B cell (primary cell): ENCODE measurements at regions not wholly inside any gene's neighbourhood (a gene's known extent, or its start where the extent isn't known, plus 50 kb on each side); places are given as distances from the start of the nearest gene placed in this dataset.

Experiments
- ATAC-seq: fragments of 200-7000 bp; cut with Tn5 transposase; one replicate; pipeline ENCODE4 v1.10.0; 2021; ENCODE audit warnings: low read depth, mild to moderate bottlenecking, moderate number of reproducible peaks, moderate library complexity
- CTCF ChIA-PET: fragments of 350-600 bp; sonication (Branson Sonifier 250); formaldehyde crosslinking; loops from one replicate; lab custom pipeline; 2021; ENCODE audit warnings: antibody characterized with exemption, inconsistent platforms; lab: Charles Lee
- POLR2A ChIA-PET: fragments of 350-600 bp; sonication (Branson Sonifier 250); formaldehyde crosslinking; loops from one replicate; lab custom pipeline; 2021; ENCODE audit warnings: antibody characterized with exemption; lab: Charles Lee
- DNase-seq: peaks from one replicate; pipeline ENCODE4 v3.0.0; 2013
- H2AFZ ChIP-seq: 2 replicates; pipeline ENCODE4 v1.6.1; 2012; ENCODE audit warnings: mild to moderate bottlenecking, low read depth, low read length; ENCODE audit not compliant: insufficient read depth, poor library complexity, severe bottlenecking
- H3K27ac ChIP-seq, 2 donors: 1 replicate in 1 of 2; 2 replicates in 1 of 2; pipeline ENCODE4 v1.5.1; 2012 to 2013; ENCODE audit warnings: low read length in 2 of 2, mild to moderate bottlenecking in 2 of 2, moderate library complexity in 1 of 2
- H3K27me3 ChIP-seq, 4 experiments: fragments of 200-600 bp in 1 of 4; sonication (generic) in 1 of 4; replicated peaks in 1 of 4; 1 replicate in 2 of 4; 2 replicates in 2 of 4; pipeline versions ENCODE4 v1.6.1 to v1.7.0; 2013 to 2016; ENCODE audit warnings: low read length in 3 of 4, mild to moderate bottlenecking in 2 of 4, mixed read lengths in 1 of 4, moderate library complexity in 1 of 4; ENCODE audit not compliant: insufficient read depth in 4 of 4, control insufficient read depth in 3 of 4; ENCODE audit errors: control extremely low read depth in 1 of 4
- H3K36me3 ChIP-seq, 2 experiments: replicated peaks in 1 of 2; 1 replicate in 1 of 2; 2 replicates in 1 of 2; pipeline versions ENCODE4 v1.6.1 to v1.7.1; 2013; ENCODE audit warnings: low read length in 1 of 2; ENCODE audit not compliant: insufficient read depth in 2 of 2, control insufficient read depth in 1 of 2; ENCODE audit errors: control extremely low read depth in 1 of 2, extremely low read depth in 1 of 2
- H3K4me1 ChIP-seq, 2 donors: fragments of 200-600 bp in 1 of 2; sonication (generic) in 1 of 2; 1 replicate in 1 of 2; 2 replicates in 1 of 2; pipeline versions ENCODE4 v1.5.1 to v1.6.1; 2013 to 2017; ENCODE audit warnings: low read length in 2 of 2; ENCODE audit not compliant: control insufficient read depth in 2 of 2, insufficient read depth in 2 of 2
- H3K4me2 ChIP-seq: replicated peaks from 2 replicates; pipeline ENCODE3; 2012; ENCODE audit warnings: mild to moderate bottlenecking, low read depth, low read length; ENCODE audit not compliant: poor library complexity, severe bottlenecking
- H3K4me3 ChIP-seq, 5 experiments: fragments of 200-600 bp in 1 of 5; sonication (generic) in 1 of 5; 1 replicate in 3 of 5; 2 replicates in 2 of 5; pipeline versions ENCODE4 v1.5.1 to v1.7.0; 2011 to 2016; ENCODE audit warnings: low read length in 4 of 5, mild to moderate bottlenecking in 4 of 5, low read depth in 2 of 5, control low read depth in 1 of 5, moderate library complexity in 1 of 5; ENCODE audit not compliant: insufficient read depth in 1 of 5; ENCODE audit errors: control extremely low read depth in 1 of 5, extremely low read depth in 1 of 5
- H3K79me2 ChIP-seq: fragments of 200-600 bp; sonication (generic); one replicate; pipeline ENCODE4 v1.6.0; 2016; ENCODE audit warnings: low read length; ENCODE audit not compliant: control insufficient read depth, insufficient read depth
- H3K9ac ChIP-seq: fragments of 200-600 bp; sonication (generic); 2 replicates; pipeline ENCODE4 v1.6.1; 2017; ENCODE audit warnings: mild to moderate bottlenecking, low read length, moderate library complexity
- H3K9me3 ChIP-seq, 3 donors: one replicate each; pipeline versions ENCODE4 v1.6.1 to v1.7.1; 2013; ENCODE audit warnings: low read length in 2 of 3; ENCODE audit not compliant: control insufficient read depth in 2 of 3, insufficient read depth in 1 of 3; ENCODE audit errors: control extremely low read depth in 1 of 3
- H4K20me1 ChIP-seq: 2 replicates; pipeline ENCODE4 v1.6.0; 2012; ENCODE audit warnings: mild to moderate bottlenecking, low read length; ENCODE audit not compliant: insufficient read depth, control insufficient read depth, poor library complexity, severe bottlenecking
- H3K27ac Mint-ChIP-seq: one replicate; pipeline ENCODE4 v1.8.0; 2021; ENCODE audit warnings: mixed read lengths
- H3K27me3 Mint-ChIP-seq: one replicate; pipeline ENCODE4 v1.8.0; 2021; ENCODE audit warnings: mixed read lengths
- H3K4me1 Mint-ChIP-seq: one replicate; pipeline ENCODE4 v1.8.0; 2021; ENCODE audit warnings: mixed read lengths
- H3K4me3 Mint-ChIP-seq: one replicate; pipeline ENCODE4 v1.8.0; 2021; ENCODE audit warnings: mixed read lengths
- H3K9me3 Mint-ChIP-seq: one replicate; pipeline ENCODE4 v1.8.0; 2022; ENCODE audit warnings: mixed read lengths; ENCODE audit not compliant: insufficient read depth
- EZH2 ChIP-seq: IDR thresholded peaks from 2 replicates; pipeline ENCODE4 v1.6.1; 2012; ENCODE audit warnings: borderline replicate concordance, low read depth, mild to moderate bottlenecking, moderate library complexity, low read length; ENCODE audit not compliant: insufficient read depth, poor library complexity, severe bottlenecking
- WGBS: methylation state at CpG from one replicate; pipeline ENCODE4 v1.1.5; 2013; ENCODE audit warnings: missing lambda C conversion rate; ENCODE audit not compliant: insufficient coverage; 5-methylcytosine and 5-hydroxymethylcytosine counted together
- intact Hi-C: fragments of 100-400 bp; cut with micrococcal nuclease; formaldehyde crosslinking; loops from one replicate; pipeline ENCODE4 v1.10.0; 2022
- TF ChIP-seq, protein P1 (sequence below): fragments of 200-600 bp; IDR thresholded peaks from one replicate; pipeline ENCODE4 v1.8.0; 2022; ENCODE audit warnings: antibody characterized with exemption, mild to moderate bottlenecking

DNA sequence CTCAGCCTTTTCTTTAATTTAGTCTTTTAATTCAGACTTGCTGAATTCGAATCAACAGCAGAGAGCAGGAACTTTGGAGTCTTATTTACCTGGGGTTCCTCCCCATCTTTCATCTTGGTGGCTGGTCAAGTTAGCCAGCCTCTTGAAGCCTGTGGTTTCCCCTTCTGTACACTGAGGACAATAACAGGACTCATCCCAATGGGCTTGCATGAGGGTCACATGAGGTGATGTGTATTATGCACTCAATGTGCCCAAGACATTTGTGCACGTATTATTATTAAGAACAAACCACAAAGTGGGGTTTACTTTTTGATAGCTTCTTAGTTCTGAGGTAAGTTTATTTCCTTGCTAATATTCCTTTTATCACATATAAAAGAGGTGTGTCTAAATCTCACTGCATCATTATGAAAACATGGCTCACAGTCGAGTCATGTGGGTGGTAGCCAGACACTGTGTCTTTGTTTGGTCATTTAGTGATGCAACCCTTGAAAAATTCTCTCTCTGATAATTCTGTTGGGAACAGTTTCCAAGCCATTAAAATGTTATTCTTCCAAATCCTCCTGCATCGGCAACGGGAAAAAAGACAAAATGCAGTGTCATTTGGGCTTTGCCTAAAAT is 86.5 kb upstream of the GRB10 start:
- WGBS, result 83% methylated on average over 1 of the region's 5 CpGs
- no peaks in the 10 kb centered on the region for H3K4me1 Mint-ChIP-seq
- DNase-seq, result no peak
- H3K27ac Mint-ChIP-seq, result no peak overlapping the region
- Histone ChIP-seq H3K9me3 (peaks cover 0 to 6% (median 0%) of the 10 kb centered on the region in 3 donors), H3K79me2 (no peaks in the 10 kb centered on the region), H2AFZ (no peak overlapping the region), H3K36me3 (no peaks in the 10 kb centered on the region), H4K20me1 (no peaks in the 10 kb centered on the region), H3K9ac (no peak overlapping the region), H3K4me3 (no peak overlapping the region), H3K27me3 (no peaks in the 10 kb centered on the region), H3K27ac (no peak overlapping the region), H3K4me1 (no peaks in the 10 kb centered on the region), H3K4me2 (no peak overlapping the region)
- ChIA-PET POLR2A (no interaction called here), CTCF (no interaction called here)
- peaks cover 7% of the 10 kb centered on the region for H3K27me3 Mint-ChIP-seq
- TF ChIP-seq, protein P1, sequence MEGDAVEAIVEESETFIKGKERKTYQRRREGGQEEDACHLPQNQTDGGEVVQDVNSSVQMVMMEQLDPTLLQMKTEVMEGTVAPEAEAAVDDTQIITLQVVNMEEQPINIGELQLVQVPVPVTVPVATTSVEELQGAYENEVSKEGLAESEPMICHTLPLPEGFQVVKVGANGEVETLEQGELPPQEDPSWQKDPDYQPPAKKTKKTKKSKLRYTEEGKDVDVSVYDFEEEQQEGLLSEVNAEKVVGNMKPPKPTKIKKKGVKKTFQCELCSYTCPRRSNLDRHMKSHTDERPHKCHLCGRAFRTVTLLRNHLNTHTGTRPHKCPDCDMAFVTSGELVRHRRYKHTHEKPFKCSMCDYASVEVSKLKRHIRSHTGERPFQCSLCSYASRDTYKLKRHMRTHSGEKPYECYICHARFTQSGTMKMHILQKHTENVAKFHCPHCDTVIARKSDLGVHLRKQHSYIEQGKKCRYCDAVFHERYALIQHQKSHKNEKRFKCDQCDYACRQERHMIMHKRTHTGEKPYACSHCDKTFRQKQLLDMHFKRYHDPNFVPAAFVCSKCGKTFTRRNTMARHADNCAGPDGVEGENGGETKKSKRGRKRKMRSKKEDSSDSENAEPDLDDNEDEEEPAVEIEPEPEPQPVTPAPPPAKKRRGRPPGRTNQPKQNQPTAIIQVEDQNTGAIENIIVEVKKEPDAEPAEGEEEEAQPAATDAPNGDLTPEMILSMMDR, result no peak
- no peaks in the 10 kb centered on the region for H3K9me3 Mint-ChIP-seq
- intact Hi-C loops, result no loop called here
- ATAC-seq, result no peak
- no peak overlapping the region for H3K4me3 Mint-ChIP-seq

DNA sequence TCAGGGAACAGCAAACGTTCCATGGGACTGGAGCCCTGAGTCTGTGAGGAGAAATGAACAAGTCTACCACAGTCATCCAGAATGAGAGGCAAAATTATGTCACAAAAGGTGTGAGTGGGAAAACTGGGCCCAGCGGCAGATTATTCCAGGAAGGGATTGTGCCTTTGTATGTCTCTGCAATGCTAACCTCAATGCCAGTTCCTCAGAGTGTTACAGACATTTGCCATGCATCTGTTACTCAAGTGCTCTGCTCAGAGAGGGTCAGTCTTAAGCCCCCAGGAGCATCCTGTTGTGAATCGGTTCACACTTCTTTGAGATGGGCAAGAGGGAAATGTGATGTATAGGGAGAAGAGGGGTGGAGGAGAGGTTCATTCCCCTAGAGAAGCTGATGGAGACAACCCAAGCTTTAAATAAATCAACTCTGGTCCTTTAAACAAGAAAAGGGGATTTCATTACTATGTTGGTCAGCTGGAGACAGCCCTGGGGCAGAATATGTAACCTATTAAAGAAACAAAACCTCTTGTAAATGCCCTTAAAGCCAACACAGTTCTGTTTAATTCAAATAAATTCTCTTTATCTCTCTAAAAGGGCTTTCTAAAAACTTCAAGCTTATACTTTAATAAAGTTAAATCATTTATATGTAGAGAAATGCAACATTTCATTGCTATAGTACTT is 85.9 kb upstream of the GRB10 start:
- Histone ChIP-seq H3K4me2 (no peak overlapping the region), H3K36me3 (no peaks in the 10 kb centered on the region), H3K4me1 (no peaks in the 10 kb centered on the region), H3K27ac (no peak overlapping the region), H3K79me2 (no peaks in the 10 kb centered on the region), H3K4me3 (no peak overlapping the region), H3K27me3 (no peaks in the 10 kb centered on the region), H3K9me3 (peaks cover 0 to 6% (median 0%) of the 10 kb centered on the region in 3 donors), H4K20me1 (no peaks in the 10 kb centered on the region), H2AFZ (no peak overlapping the region), H3K9ac (no peak overlapping the region)
- ChIA-PET CTCF (no interaction called here), POLR2A (no interaction called here)
- Mint-ChIP-seq H3K9me3 (no peaks in the 10 kb centered on the region), H3K4me3 (no peak overlapping the region), H3K4me1 (no peaks in the 10 kb centered on the region), H3K27ac (no peak overlapping the region), H3K27me3 (peaks cover 7% of the 10 kb centered on the region)
- TF ChIP-seq, protein P1, result no peak
- TF ChIP-seq EZH2, result no peak
- intact Hi-C loops, result no loop called here
- WGBS, result 76% methylated on average over 3 of the region's 3 CpGs
- ATAC-seq (no peak), DNase-seq (no peak)
